HG03280 (cell line): ENCODE measurements at regions not wholly inside any gene's neighbourhood (a gene's known extent, or its start where the extent isn't known, plus 50 kb on each side); places are given as distances from the start of the nearest gene placed in this dataset.

Experiments used
- ATAC-seq: cut with Tn5 transposase; IDR thresholded peaks from one replicate; pipeline ENCODE4 v1.9.1; 2021; ENCODE audit warnings: mild to moderate bottlenecking, moderate library complexity; ENCODE audit not compliant: unreplicated experiment

GRCh38 chr16:86052115-86052670 is 153.2 kb downstream of the IRF8 start:
- no peak for ATAC-seq

DNA sequence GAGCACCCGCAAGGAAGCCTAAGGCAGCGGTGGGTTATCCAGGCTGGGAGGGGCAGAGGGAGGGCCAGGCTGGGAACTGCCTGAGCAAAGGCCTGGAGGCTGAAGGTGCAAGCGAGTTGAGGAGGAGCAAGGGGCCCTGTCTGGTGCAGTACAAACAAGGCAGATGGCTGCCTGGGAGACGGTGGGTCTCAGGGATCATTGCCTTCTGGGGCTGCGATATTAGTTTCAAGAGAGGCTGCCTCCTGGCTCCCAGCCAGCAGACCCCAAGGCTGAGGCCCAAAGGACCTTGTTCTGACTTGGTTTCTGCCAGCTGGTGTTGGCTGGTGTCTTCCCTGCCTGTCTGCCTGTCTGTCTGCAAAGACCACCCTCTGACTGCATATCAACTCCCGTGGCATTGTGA is 154.0 kb downstream of the IRF8 start:
- ATAC-seq, result no peak

- no peak for ATAC-seq
Observed at GRCh38 chr16:86059253-86060171, 160.6 kb downstream of the IRF8 start.

GRCh38 chr16:86060381-86061317 is 161.7 kb downstream of the IRF8 start:
- no peak for ATAC-seq

DNA sequence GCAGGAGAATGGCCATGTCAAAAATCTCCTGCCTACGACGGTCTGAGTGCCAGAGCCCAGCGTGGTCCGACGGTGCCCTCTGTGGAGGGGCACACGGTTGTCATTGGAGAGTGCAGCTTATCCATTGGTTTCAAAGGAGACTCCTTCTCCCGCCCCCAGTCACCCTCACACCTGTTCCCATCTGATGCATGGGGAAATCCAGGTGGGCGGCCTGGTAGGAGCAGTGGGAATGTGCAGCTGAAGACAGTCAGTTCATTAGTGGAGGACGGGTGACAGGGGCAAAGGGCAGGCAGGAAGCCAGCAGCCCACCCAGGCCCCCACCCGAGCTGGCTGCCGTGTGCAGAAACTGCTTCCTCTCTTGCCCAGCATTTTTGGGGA is 162.3 kb downstream of the IRF8 start:
- ATAC-seq, result no peak

GRCh38 chr16:86061721-86062120 is 162.8 kb downstream of the IRF8 start:
- no peak for ATAC-seq

GRCh38 chr16:86062271-86062965 is 163.5 kb downstream of the IRF8 start:
- ATAC-seq, result no peak

- no peak for ATAC-seq
Observed at GRCh38 chr16:86063760-86064405, 164.9 kb downstream of the IRF8 start.

- no peak for ATAC-seq
Observed at GRCh38 chr16:86064431-86065250, 165.7 kb downstream of the IRF8 start.

- ATAC-seq, result no peak
Observed at GRCh38 chr16:86065711-86066110, 166.7 kb downstream of the IRF8 start.

DNA sequence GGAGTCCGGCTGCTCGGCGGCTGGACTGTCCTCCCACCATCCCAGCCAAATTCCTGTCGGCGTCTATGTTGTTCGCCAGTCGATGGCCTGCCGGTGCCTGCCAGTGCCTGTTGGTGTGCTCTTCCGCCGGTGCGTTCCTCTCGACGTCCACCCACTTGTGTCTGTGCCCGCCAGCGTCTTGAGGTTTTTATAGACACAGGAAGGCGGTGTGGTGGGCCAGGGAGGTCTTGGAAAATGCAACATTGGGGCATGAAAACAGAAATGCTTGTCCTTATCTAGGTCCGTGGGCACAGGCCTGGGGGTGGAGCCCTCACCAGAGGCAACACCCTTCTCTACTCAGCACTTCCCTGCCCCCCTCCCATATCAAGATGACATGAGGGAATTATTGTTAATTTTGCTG is 167.8 kb downstream of the IRF8 start:
- no peak for ATAC-seq

- no peak for ATAC-seq
Observed at GRCh38 chr16:86067516-86067915, 168.6 kb downstream of the IRF8 start.

GRCh38 chr16:86067936-86068335 is 169.0 kb downstream of the IRF8 start:
- no peak for ATAC-seq

DNA sequence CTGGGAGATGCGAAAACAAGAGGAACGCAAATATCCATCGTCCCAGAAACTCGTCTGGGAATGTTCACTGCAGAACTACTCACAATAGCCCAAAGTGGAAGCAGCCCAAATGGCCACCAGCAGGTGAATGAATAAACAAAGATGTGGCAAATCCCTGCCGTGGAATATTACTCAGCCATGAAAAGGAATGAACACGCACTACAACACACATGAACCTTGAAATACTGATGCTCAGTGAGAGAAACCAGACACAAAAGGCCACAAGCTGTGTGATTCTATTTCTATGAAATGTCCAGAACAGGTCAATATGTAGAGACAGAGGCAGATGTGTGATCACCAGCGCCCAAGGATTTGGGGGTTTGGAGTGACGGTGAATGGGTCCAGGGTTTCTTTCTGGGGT is 169.8 kb downstream of the IRF8 start:
- no peak for ATAC-seq

- ATAC-seq, result no peak
Observed at GRCh38 chr16:86069736-86070298, 170.9 kb downstream of the IRF8 start.

DNA sequence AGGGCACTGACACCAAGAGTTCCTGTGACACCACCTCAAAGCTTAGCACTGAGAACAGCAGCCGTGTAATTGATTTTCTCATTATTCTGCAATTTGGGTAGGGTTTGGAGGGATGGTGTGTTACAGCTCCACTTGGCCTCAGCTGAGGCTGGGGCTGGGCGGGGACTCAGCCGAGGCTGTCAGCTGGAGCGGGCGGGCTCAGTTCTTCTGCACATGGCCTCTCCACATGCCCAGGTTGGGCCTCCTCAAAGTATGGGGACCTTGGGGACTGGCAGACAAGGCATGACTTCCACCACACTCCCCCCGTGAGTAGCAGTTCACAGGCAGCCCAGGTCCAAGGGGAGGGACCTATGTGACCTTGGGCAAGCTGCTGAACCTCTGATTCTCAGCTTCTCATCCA is 171.5 kb downstream of the IRF8 start:
- no peak for ATAC-seq

- no peak for ATAC-seq
Observed at GRCh38 chr16:86070971-86071370, 172.0 kb downstream of the IRF8 start.

GRCh38 chr16:86071611-86072240 is 172.8 kb downstream of the IRF8 start:
- no peak for ATAC-seq
